Skeletal muscle satellite cell (primary cell): ENCODE measurements at regions not wholly inside any gene's neighbourhood (a gene's known extent, or its start where the extent isn't known, plus 50 kb on each side); places are given as distances from the start of the nearest gene placed in this dataset.

Experiments
- H3K27me3 ChIP-seq: 2 replicates; pipeline ENCODE4 v1.7.0; 2013; ENCODE audit warnings: low read length; ENCODE audit not compliant: control insufficient read depth, insufficient read depth
- H3K36me3 ChIP-seq: 2 replicates; pipeline ENCODE4 v1.7.0; 2013; ENCODE audit warnings: mild to moderate bottlenecking, control low read depth, low read length; ENCODE audit not compliant: insufficient read depth
- H3K4me1 ChIP-seq: 2 replicates; pipeline ENCODE4 v1.7.0; 2013; ENCODE audit warnings: low read length; ENCODE audit not compliant: control insufficient read depth, insufficient read depth
- H3K4me2 ChIP-seq: 2 replicates; pipeline ENCODE4 v1.7.0; 2013; ENCODE audit warnings: mild to moderate bottlenecking, low read length
- H3K4me3 ChIP-seq: 2 replicates; pipeline ENCODE4 v1.7.0; 2013; ENCODE audit warnings: low read length
- H3K9ac ChIP-seq: 2 replicates; pipeline ENCODE4 v1.7.0; 2013; ENCODE audit warnings: mild to moderate bottlenecking, low read depth, low read length, moderate library complexity
- H3K9me3 ChIP-seq: replicated peaks from 2 replicates; pipeline ENCODE4 v1.7.0; 2013; ENCODE audit warnings: mild to moderate bottlenecking, control low read depth, low read length

- Histone ChIP-seq H3K4me2 (no peak overlapping the region), H3K27me3 (no peaks in the 10 kb centered on the region), H3K9ac (no peak overlapping the region), H3K9me3 (no peaks in the 10 kb centered on the region), H3K4me1 (no peaks in the 10 kb centered on the region), H3K36me3 (no peaks in the 10 kb centered on the region), H3K4me3 (no peak overlapping the region)
These were observed 418.0 kb upstream of the IMPG1 start for GRCh38 chr6:76490456-76490855.

DNA sequence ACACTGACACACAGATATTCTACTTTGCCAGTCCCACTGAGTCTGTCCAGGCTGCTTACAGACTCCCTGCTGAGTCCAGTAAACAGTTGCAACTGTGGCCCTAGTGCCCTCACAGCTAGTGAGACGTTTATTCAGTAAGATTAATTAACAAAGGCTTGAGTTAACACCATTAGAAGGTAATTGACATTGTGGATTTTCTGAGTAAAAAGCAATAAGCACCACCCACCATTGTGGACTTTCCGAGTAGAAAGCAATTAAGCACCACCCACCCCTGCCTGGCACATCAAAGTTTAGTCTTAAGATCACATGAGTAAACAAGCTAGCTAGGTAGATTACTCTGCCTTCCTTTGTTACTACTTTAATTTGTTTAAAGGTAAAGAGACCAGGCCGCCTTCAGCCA lies 408.6 kb upstream of the IMPG1 start:
- H3K4me2 ChIP-seq = no peak overlapping the region
- no peaks in the 10 kb centered on the region for H3K36me3 ChIP-seq
- H3K9me3 ChIP-seq = peaks cover 10% of the 10 kb centered on the region
- no peak overlapping the region for H3K9ac ChIP-seq
- no peak overlapping the region for H3K4me3 ChIP-seq
- H3K27me3 ChIP-seq = no peaks in the 10 kb centered on the region
- no peaks in the 10 kb centered on the region for H3K4me1 ChIP-seq

DNA sequence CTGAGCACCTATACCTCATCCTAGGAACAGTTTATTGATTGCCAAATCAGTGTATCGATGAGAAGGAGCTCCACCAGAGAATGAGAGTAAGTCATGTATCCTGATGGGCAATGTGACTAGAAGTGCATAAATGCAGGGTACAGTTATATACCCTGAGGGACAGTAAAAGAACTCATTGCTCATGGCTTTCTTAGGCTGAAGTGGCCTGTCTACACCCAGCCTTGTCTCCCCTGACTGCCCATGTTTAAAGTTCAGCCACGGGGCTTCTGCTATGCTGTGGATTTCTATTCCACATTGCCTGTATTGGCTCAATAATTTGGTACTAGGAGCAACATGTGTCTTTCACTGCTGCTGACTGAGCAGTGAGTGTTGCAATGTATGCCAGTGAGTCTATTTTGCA lies 400.4 kb upstream of the IMPG1 start:
- H3K9ac ChIP-seq = no peak overlapping the region
- H3K9me3 ChIP-seq = peaks cover 6% of the 10 kb centered on the region
- H3K4me3 ChIP-seq = no peak overlapping the region
- H3K4me2 ChIP-seq = no peak overlapping the region
- H3K4me1 ChIP-seq = no peaks in the 10 kb centered on the region
- H3K36me3 ChIP-seq = no peaks in the 10 kb centered on the region
- no peaks in the 10 kb centered on the region for H3K27me3 ChIP-seq

GRCh38 chr6:76466286-76466685 lies 393.8 kb upstream of the IMPG1 start:
- Histone ChIP-seq H3K9ac (no peak overlapping the region), H3K4me1 (no peaks in the 10 kb centered on the region), H3K27me3 (no peaks in the 10 kb centered on the region), H3K4me2 (no peak overlapping the region), H3K36me3 (no peaks in the 10 kb centered on the region), H3K4me3 (no peak overlapping the region), H3K9me3 (no peaks in the 10 kb centered on the region)

DNA sequence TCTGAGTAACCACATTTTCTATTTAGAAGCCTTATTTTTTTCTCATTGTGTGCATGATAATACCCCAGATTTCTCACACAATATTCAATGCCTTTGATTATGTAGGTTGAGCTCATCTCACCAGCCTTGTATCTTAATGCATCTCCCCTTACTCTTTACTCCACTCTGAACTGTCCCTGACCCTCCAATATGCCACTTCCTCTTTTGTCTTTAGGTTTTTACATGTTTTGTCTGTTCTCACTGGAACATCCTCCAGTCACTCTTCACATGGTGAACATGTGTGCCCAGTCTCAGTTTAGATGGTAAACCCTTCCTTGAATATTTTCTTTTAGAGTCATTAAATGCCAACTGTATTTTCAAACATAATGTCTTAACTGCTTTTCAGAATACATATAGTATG lies 392.9 kb upstream of the IMPG1 start:
- no peak overlapping the region for H3K9ac ChIP-seq
- H3K9me3 ChIP-seq = no peaks in the 10 kb centered on the region
- no peaks in the 10 kb centered on the region for H3K27me3 ChIP-seq
- H3K4me2 ChIP-seq = no peak overlapping the region
- H3K36me3 ChIP-seq = no peaks in the 10 kb centered on the region
- H3K4me3 ChIP-seq = no peak overlapping the region
- H3K4me1 ChIP-seq = no peaks in the 10 kb centered on the region

GRCh38 chr6:76453270-76453669 lies 380.8 kb upstream of the IMPG1 start:
- H3K4me1 ChIP-seq = no peaks in the 10 kb centered on the region
- no peak overlapping the region for H3K9ac ChIP-seq
- H3K4me2 ChIP-seq = no peak overlapping the region
- no peaks in the 10 kb centered on the region for H3K36me3 ChIP-seq
- H3K9me3 ChIP-seq = no peaks in the 10 kb centered on the region
- H3K4me3 ChIP-seq = no peak overlapping the region
- no peaks in the 10 kb centered on the region for H3K27me3 ChIP-seq

DNA sequence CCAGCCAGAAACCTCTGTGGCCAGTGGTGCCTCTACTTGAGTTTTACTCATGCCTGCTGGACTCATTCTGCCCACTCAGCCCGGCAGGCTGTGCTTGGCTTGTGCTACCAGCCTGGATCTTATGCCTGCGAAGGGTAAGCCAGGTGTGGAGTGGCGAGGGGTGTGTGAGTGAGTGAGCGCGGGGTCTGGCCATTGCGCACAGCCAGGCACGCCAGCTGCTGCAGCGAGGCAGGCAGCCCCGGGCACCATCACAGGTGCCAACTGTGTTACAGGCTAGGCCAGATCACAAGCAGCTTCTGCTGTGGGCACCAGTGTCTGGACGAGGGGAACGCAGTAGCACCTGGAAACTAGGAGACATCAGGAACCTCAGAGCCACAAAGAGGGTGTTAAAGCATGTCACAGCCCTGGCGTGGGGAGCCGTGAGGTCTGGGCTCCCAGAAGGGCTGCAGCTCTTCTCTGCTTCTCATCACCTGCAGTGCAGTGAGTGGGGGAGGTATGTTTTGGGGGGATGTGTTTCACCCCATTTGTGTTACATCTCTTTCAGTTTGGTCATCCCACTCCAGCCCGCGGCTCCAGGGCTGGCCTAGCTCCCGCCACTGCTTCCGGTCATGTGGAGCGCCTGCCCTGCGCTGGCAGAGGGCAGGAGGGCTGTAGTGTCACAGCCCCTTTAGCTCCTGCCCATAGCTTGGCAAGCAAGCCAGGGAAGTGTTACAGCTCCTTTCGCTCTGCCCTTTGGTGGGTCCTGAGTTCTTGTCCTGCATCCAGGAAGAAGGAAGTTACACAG lies 379.7 kb upstream of the IMPG1 start:
- Histone ChIP-seq H3K36me3 (no peaks in the 10 kb centered on the region), H3K4me3 (no peak overlapping the region), H3K4me2 (no peak overlapping the region), H3K9me3 (no peaks in the 10 kb centered on the region), H3K9ac (no peak overlapping the region), H3K27me3 (no peaks in the 10 kb centered on the region), H3K4me1 (no peaks in the 10 kb centered on the region)

DNA sequence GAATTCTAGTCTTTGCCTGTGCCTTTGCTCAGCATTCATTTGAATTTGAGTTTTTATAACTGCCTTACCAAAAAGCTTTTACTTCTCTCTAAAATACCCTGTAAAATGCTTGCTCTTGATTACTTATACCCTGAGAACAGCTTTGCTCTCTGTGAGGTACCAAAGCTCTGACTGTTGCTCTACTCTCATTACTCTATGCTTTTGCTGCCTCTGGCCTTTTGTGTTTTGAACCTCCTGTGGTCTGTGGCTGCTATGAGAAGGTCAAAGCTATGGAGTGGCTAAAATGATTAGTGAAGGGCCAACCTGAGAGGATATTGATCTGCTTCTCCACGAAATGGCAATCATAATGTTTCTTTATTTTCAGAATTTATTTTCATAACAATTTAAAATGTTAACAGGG lies 375.6 kb upstream of the IMPG1 start:
- Histone ChIP-seq H3K9ac (no peak overlapping the region), H3K4me3 (no peak overlapping the region), H3K4me1 (no peaks in the 10 kb centered on the region)

GRCh38 chr6:76441875-76442274 lies 369.4 kb upstream of the IMPG1 start:
- Histone ChIP-seq H3K4me2 (no peak overlapping the region), H3K4me1 (no peaks in the 10 kb centered on the region), H3K27me3 (no peaks in the 10 kb centered on the region), H3K4me3 (no peak overlapping the region), H3K36me3 (no peaks in the 10 kb centered on the region), H3K9me3 (peaks cover 4% of the 10 kb centered on the region), H3K9ac (no peak overlapping the region)

More for the DNA sequence above, 375.6 kb upstream of the IMPG1 start:
- Histone ChIP-seq H3K4me2 (no peak overlapping the region), H3K9me3 (peaks cover 4% of the 10 kb centered on the region), H3K27me3 (no peaks in the 10 kb centered on the region), H3K36me3 (no peaks in the 10 kb centered on the region)

DNA sequence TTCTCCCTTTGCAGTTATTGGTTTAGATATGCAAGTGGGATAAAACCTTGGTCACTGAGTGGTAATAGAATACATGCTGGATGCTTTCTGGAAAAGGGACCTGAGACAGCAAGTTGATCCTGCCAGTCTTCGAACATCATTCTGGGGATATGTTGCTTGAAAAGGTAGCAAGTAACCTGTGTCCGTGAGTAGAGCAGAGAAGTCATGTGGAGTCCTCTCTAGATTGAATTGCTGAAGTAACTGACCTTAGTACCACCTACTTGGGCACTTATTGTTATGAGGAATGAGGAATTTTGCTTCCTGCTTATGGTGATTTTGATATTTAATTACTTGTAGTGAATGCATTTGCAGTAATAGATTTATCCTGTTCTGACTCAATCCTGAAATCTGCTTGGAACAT lies 367.3 kb upstream of the IMPG1 start:
- H3K27me3 ChIP-seq = no peaks in the 10 kb centered on the region
- H3K36me3 ChIP-seq = no peaks in the 10 kb centered on the region
- no peaks in the 10 kb centered on the region for H3K4me1 ChIP-seq
- no peak overlapping the region for H3K9ac ChIP-seq
- H3K9me3 ChIP-seq = peaks cover 2% of the 10 kb centered on the region
- H3K4me3 ChIP-seq = no peak overlapping the region
- H3K4me2 ChIP-seq = no peak overlapping the region

DNA sequence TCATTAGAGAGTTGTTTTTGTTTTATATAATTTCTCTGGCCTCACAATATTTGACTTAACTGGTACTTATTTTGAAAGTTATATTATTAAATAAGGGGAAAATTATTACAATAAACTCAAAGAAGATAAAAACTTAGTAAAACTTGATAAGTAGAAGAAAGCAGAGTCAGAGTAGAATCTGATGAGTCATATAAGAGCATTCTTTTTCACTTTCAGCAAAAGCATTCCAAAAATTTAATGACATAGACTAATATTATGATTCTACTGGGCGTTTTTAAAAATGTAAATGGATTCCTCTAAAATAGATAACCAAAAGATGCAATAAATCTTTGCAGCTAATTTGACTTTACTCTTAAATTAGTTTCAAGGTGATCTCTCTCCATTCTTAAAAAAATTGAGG lies 366.3 kb upstream of the IMPG1 start:
- Histone ChIP-seq H3K27me3 (no peaks in the 10 kb centered on the region), H3K9me3 (peaks cover 2% of the 10 kb centered on the region), H3K4me1 (no peaks in the 10 kb centered on the region), H3K9ac (no peak overlapping the region), H3K36me3 (no peaks in the 10 kb centered on the region), H3K4me3 (no peak overlapping the region), H3K4me2 (no peak overlapping the region)

- Histone ChIP-seq H3K4me2 (no peak overlapping the region), H3K9me3 (peaks cover 5% of the 10 kb centered on the region), H3K4me1 (no peaks in the 10 kb centered on the region), H3K4me3 (no peak overlapping the region), H3K36me3 (no peaks in the 10 kb centered on the region), H3K9ac (no peak overlapping the region), H3K27me3 (no peaks in the 10 kb centered on the region)
These were observed 362.7 kb upstream of the IMPG1 start for GRCh38 chr6:76435174-76435573.
